Dendritic cell treated with granulocyte-macrophage colony-stimulating factor and Interleukin-4, amounts not matched to agents 40 ng/mL and 50 ng/mL, for 4 days (primary cell): ENCODE measurements at regions not wholly inside any gene's neighbourhood (a gene's known extent, or its start where the extent isn't known, plus 50 kb on each side); places are given as distances from the start of the nearest gene placed in this dataset.

Source experiments
- H3K27ac Mint-ChIP-seq: one replicate; pipeline ENCODE4 v1.8.0; 2022; ENCODE audit warnings: mild to moderate bottlenecking, mixed read lengths
- H3K27me3 Mint-ChIP-seq: one replicate; pipeline ENCODE4 v1.8.0; 2022; ENCODE audit warnings: mild to moderate bottlenecking, mixed read lengths
- H3K36me3 Mint-ChIP-seq: one replicate; pipeline ENCODE4 v1.8.0; 2022; ENCODE audit warnings: low read depth, mixed read lengths
- H3K4me1 Mint-ChIP-seq: one replicate; pipeline ENCODE4 v1.8.0; 2022; ENCODE audit warnings: low read depth, mixed read lengths
- H3K4me3 Mint-ChIP-seq: one replicate; pipeline ENCODE4 v1.8.0; 2022; ENCODE audit warnings: mild to moderate bottlenecking, moderate library complexity, mixed read lengths
- H3K9me3 Mint-ChIP-seq: one replicate; pipeline ENCODE4 v1.8.0; 2022; ENCODE audit warnings: mixed read lengths
- intact Hi-C: fragments of 100-400 bp; cut with micrococcal nuclease; formaldehyde crosslinking; loops from one replicate; pipeline ENCODE4 v1.15.0; 2022

DNA sequence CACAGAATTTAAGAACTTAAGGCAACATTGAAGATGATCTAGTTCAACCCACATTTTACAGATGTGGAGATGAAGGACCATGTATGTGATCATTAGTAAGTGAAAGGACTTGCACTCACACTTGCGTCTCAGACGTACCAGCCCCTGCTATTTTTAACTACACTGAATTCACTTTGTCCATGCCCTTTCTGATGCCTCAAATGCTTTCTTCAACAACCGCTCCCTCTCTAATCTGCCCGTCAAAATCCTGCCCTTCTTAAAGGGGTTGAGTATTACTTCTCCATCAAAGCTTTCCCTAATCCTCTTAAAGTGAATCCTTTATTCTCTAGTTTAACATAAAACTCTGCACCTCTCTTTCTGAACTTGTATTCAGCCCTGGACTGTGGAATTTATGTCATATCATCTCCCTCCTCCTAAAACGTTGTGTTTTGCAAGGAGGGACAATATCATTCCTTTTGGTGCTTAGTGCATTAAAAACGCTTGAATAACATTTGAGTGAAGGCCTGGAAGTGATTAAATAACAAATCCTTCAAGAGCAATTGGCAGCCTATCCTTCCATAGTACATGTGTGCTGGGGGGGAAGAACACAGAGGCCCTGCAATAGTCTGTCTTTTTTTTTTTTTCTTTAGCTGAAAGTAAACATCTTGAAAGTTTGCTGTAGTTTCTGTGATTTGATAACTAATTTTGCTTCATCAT is 493.3 kb downstream of the LMO7 start:
- Mint-ChIP-seq H3K4me3 (no peak overlapping the region), H3K4me1 (no peaks in the 10 kb centered on the region), H3K36me3 (no peaks in the 10 kb centered on the region), H3K9me3 (peaks cover 22% of the 10 kb centered on the region), H3K27me3 (no peaks in the 10 kb centered on the region), H3K27ac (no peak overlapping the region)
- intact Hi-C loops: no loop called here

DNA sequence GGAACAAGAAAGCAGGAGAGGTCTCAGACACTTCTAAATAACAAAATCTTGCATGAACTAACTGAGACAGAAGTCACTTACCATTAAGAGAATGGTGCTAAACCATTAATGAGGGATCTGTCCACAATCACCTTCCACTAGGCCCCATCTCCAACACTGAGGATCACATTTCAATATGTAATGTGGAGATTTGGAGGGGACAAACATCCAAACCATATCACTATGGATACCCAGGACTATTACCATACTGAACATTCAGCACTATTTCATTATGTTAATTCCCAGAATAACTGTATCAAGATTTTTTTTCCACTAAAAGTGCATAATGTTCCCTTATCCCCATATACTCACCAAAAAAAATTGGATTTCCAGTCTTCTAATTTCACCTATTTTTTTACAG is 491.8 kb downstream of the LMO7 start:
- intact Hi-C loops: no loop called here
- no peaks in the 10 kb centered on the region for H3K27me3 Mint-ChIP-seq
- H3K27ac Mint-ChIP-seq: no peak overlapping the region
- no peaks in the 10 kb centered on the region for H3K36me3 Mint-ChIP-seq
- no peaks in the 10 kb centered on the region for H3K4me1 Mint-ChIP-seq
- no peak overlapping the region for H3K4me3 Mint-ChIP-seq
- peaks cover 37% of the 10 kb centered on the region for H3K9me3 Mint-ChIP-seq

DNA sequence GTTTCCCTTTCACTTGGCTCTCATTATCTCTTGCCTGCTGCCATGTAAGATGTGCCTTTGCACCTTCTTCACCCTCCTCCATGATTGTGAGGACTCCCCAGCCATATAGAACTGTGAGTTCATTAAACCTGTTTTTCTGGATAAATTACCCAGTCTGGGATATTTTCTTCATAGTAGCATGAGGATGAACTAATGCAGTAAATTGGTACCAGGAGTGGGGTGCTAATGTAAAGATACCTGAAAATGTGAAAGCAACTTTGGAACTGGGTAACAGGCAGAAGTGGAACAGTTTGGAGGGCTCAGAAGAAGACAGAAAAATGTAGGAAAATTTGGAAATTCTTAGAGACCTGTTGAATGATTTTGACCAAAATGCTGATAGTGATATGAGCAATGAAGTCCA is 487.4 kb downstream of the LMO7 start:
- Mint-ChIP-seq H3K27me3 (no peaks in the 10 kb centered on the region), H3K4me3 (no peak overlapping the region), H3K27ac (no peak overlapping the region), H3K4me1 (no peaks in the 10 kb centered on the region), H3K9me3 (peaks cover 65% of the 10 kb centered on the region), H3K36me3 (no peaks in the 10 kb centered on the region)
- intact Hi-C loops: no loop called here

DNA sequence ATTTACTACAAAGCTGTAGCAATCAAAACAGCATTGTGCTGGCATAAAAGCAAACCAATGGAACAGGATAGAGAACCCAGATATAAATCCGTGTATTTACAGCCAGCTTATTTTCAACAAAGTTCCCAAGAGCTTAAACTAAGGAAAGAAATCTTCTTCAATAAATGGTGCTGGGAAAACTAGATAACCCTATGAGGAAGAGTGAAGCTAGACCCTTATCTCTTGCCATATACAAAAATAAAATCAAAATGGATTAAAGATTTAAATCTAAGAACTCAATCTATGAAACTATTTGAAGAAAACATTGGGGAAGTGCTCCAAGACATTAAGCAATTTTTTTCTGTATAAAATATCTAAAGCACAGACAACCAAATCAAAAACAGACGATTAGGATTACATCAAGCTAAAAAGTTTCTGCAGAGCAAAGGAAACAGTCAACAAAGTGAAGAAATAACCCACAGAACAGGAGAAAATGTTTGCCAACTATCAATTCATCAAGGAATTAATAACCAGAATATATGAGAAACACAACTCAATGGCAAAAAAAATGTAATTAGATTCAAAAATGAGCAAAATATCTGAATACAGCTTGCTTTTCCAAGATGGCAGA is 480.7 kb downstream of the LMO7 start:
- intact Hi-C loops: no loop called here
- H3K36me3 Mint-ChIP-seq: no peaks in the 10 kb centered on the region
- no peak overlapping the region for H3K27ac Mint-ChIP-seq
- no peaks in the 10 kb centered on the region for H3K27me3 Mint-ChIP-seq
- H3K4me3 Mint-ChIP-seq: no peak overlapping the region
- H3K4me1 Mint-ChIP-seq: no peaks in the 10 kb centered on the region
- H3K9me3 Mint-ChIP-seq: peaks cover 60% of the 10 kb centered on the region

DNA sequence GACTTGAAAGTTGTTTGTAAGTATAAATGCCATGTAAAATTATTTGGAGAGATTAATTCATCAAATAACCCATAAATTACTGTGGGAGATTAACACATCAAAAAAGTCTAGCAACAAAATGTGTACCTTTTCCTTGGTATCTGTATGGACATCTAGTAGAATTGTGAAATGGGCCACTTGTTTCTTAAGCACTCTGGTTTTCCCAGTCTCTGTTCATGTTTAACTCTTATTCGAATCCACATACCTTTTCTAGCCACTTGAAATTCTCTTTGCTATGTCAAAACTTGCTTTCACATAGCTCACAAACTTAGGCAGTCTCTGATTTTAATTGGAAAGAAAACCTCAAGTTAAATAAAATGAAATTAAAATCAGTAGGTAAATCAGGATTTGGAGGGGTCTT is 470.6 kb downstream of the LMO7 start:
- intact Hi-C loops: no loop called here
- Mint-ChIP-seq H3K27ac (no peak overlapping the region), H3K9me3 (peaks cover 26% of the 10 kb centered on the region), H3K4me1 (no peaks in the 10 kb centered on the region), H3K36me3 (no peaks in the 10 kb centered on the region), H3K27me3 (no peaks in the 10 kb centered on the region), H3K4me3 (no peak overlapping the region)

DNA sequence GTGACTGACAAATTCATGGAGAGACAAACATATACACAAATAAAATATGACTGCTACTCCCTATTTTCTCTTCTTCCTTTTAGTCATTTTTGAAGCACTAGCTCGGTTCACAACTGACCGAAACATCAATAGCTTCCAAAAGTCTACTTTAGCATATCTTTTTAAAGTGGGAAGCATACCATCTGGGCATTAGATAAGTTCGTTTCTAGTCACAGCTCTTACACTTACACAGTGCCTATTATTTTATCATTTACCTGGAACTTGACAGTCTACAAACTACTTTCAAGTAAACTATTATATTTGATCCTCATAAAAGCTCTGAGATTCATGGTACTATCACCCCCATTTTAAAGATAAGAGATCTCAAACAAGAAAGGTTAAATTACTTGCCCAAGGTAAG is 458.5 kb downstream of the LMO7 start:
- Mint-ChIP-seq H3K9me3 (peaks cover 16% of the 10 kb centered on the region), H3K27ac (no peak overlapping the region), H3K4me3 (no peak overlapping the region), H3K36me3 (no peaks in the 10 kb centered on the region), H3K27me3 (no peaks in the 10 kb centered on the region), H3K4me1 (no peaks in the 10 kb centered on the region)
- intact Hi-C loops: no loop called here

DNA sequence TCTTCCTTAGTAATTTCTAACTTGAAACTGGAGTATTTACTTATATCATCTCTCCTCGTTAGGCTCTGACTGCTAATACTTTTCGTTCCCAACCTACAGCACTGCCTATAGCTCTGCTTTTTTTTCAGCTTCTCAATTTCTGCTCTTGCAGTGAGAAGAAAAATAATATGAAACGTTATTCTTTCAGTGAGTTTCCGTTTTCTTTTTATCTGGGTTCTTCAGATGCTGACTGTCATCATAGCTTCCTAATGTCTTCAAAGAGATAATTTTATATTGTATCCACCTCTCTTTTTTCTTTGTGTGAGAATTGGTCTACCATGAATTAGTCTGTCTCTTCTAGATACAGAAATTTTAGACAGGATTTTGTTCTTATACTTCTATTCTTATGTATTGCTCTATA is 454.9 kb downstream of the LMO7 start:
- H3K27me3 Mint-ChIP-seq: no peaks in the 10 kb centered on the region
- intact Hi-C loops: no loop called here
- H3K4me3 Mint-ChIP-seq: no peak overlapping the region
- H3K36me3 Mint-ChIP-seq: no peaks in the 10 kb centered on the region
- peaks cover 43% of the 10 kb centered on the region for H3K9me3 Mint-ChIP-seq
- no peaks in the 10 kb centered on the region for H3K4me1 Mint-ChIP-seq
- no peak overlapping the region for H3K27ac Mint-ChIP-seq

DNA sequence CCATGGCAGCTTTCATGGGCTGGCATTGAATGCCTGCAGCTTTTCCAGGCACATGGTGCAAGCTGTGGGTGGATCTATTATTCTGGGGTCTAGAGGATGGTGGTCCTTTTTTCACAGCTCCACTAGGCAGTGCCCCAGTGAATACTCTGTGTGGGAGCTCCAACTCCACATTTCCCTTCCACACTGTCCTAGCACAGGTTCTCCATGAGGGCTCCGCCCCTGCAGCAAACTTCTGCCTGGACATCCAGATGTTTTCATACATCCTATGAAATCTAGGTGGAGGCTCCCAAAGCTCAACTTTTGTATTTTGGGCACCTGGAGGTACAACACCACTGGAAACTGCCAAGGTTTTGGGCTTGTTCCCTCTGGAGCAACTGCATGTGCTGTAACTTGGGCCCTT is 450.6 kb downstream of the LMO7 start:
- no peak overlapping the region for H3K27ac Mint-ChIP-seq
- intact Hi-C loops: no loop called here

DNA sequence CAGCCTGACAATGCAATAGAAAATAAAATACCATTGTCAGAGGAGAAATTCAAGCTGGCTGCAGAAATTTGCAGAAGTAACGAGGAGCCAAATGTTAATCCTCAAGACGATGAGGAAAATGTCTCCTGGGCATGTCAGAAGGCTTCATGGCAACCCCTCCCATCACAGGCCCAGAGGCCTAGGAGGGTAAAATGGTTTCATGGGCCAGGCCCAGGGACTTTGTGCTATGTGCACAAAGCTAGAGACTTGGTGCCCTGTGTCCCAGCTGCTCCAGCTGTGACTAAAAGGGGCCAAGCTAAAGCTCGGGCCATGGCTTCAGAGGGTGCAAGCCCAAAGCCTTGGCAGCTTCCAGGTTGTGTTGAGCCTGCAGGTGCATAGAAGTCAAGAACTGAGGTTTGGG is 431.7 kb downstream of the LMO7 start:
- Mint-ChIP-seq H3K4me1 (no peaks in the 10 kb centered on the region), H3K9me3 (peaks cover 48% of the 10 kb centered on the region), H3K27ac (no peak overlapping the region), H3K27me3 (no peaks in the 10 kb centered on the region), H3K4me3 (no peak overlapping the region), H3K36me3 (no peaks in the 10 kb centered on the region)
- intact Hi-C loops: no loop called here

More for the DNA sequence above, 450.6 kb downstream of the LMO7 start:
- no peaks in the 10 kb centered on the region for H3K27me3 Mint-ChIP-seq
- no peaks in the 10 kb centered on the region for H3K4me1 Mint-ChIP-seq
- H3K9me3 Mint-ChIP-seq: peaks cover 41% of the 10 kb centered on the region
- no peaks in the 10 kb centered on the region for H3K36me3 Mint-ChIP-seq
- H3K4me3 Mint-ChIP-seq: no peak overlapping the region

DNA sequence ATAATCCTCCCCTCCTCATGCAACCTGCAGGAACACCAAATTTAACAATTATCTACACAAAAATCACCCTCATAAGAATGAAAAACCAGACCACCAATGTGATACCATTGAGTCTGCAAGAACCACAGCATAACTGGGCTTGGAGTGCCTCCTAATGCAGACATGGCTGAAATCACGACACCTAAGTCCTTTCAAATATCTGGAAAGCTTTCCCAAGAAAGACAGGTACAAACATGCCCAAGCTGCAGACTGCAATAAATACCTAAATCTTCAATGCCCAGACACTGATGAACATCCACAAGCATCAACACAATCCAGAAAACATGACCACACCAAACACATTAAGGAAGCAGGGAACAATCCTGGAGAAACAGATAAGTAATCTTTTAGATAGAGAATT is 417.1 kb downstream of the LMO7 start:
- no peaks in the 10 kb centered on the region for H3K4me1 Mint-ChIP-seq
- H3K4me3 Mint-ChIP-seq: no peak overlapping the region
- H3K9me3 Mint-ChIP-seq: peaks cover 9% of the 10 kb centered on the region
- no peaks in the 10 kb centered on the region for H3K27me3 Mint-ChIP-seq
- H3K27ac Mint-ChIP-seq: no peak overlapping the region
- no peaks in the 10 kb centered on the region for H3K36me3 Mint-ChIP-seq
- intact Hi-C loops: no loop called here

DNA sequence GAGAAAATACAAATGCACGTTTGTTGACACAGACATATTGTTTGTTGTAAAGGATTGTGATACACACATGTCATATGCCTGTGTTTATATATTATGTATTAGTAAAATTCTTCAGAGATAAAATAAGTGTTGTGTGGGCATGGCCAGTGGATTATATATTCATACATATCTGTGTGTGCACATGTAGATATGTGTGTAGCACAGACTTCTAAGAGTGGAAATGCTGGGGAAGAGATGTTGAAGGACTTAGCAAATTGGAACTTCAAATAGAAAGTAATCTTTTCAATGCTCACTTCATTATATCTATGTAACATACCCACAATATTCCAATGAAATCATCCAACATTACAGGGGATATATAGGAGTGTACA is 413.2 kb downstream of the LMO7 start:
- Mint-ChIP-seq H3K27me3 (no peaks in the 10 kb centered on the region), H3K36me3 (no peaks in the 10 kb centered on the region), H3K9me3 (peaks cover 9% of the 10 kb centered on the region), H3K4me1 (no peaks in the 10 kb centered on the region), H3K4me3 (no peak overlapping the region), H3K27ac (no peak overlapping the region)
- intact Hi-C loops: no loop called here

DNA sequence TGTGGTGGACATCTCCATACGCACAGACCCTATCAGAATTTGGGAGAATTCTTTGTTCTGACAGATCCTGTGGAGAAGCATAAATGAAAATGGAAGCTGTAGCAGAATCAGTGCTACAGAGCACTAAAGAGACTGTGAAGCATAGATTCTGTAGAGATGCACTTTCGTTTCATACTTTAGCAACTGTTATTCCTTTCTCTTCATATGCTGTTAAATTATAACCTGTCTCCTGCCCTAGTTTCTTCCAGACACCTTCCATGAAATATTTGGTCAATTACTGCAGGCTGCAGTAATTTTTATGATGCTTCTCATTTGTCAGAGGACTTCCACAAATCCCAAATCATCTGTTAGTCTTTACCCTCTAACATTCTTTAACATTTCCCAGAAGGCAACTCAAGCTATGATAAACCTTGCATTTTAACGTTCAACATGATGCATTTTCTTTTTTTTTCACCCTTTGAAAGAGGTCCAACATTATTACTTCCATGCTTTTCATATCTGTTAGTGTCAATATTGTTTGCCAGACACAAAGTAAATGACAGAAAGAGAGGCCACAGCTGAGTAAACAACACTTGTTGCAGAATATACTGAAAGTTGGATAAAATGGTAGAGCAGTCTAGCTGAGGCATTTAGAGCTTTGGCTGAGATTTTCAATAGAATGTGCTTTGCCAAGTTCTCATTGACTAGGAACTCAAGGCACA is 412.7 kb downstream of the LMO7 start:
- H3K36me3 Mint-ChIP-seq: no peaks in the 10 kb centered on the region
- intact Hi-C loops: no loop called here
- peaks cover 9% of the 10 kb centered on the region for H3K9me3 Mint-ChIP-seq
- no peak overlapping the region for H3K27ac Mint-ChIP-seq
- no peaks in the 10 kb centered on the region for H3K4me1 Mint-ChIP-seq
- H3K4me3 Mint-ChIP-seq: no peak overlapping the region
- H3K27me3 Mint-ChIP-seq: no peaks in the 10 kb centered on the region

DNA sequence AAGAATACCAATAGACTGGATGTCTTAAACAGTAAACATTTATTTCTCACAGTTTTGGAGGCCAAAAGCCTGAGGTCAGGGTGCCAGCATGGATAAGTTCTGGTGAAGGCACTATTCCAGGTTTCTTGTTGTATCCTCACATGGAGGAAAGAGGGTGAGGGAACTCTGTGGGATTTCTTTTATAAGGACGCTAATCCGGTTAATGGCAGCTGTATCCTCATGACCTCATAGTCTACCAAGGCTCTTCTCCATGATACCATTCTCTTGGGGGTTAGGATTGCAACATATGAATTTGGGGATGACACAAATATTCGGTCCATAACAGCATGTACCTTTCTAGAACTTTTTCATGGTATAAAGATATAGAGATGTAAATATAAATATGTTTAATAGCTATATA is 412.0 kb downstream of the LMO7 start:
- no peaks in the 10 kb centered on the region for H3K4me1 Mint-ChIP-seq
- H3K4me3 Mint-ChIP-seq: no peak overlapping the region
- H3K27ac Mint-ChIP-seq: no peak overlapping the region
- intact Hi-C loops: no loop called here
- peaks cover 3% of the 10 kb centered on the region for H3K9me3 Mint-ChIP-seq
- H3K36me3 Mint-ChIP-seq: no peaks in the 10 kb centered on the region
- no peaks in the 10 kb centered on the region for H3K27me3 Mint-ChIP-seq

DNA sequence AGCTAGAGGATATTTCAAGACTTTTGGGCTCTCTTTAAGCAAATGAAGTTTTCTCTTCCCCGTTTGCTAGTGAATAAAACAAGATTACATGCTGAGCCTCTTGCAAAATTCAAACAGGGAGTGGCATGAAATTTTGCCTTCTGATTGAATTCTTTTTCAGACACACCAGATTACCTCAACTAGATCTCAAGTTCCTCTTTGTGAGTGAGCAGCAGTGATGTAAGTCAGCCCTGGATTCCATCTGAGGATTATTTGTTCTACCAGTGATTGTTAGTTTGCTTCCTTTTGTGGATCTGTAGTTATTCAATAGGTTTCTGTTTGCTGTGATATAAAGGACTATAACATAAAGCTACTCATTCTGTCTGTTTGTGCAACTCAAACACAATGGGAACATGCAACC is 407.7 kb downstream of the LMO7 start:
- no peak overlapping the region for H3K4me3 Mint-ChIP-seq
- H3K27ac Mint-ChIP-seq: no peak overlapping the region
- H3K4me1 Mint-ChIP-seq: no peaks in the 10 kb centered on the region
- intact Hi-C loops: no loop called here
- H3K27me3 Mint-ChIP-seq: no peaks in the 10 kb centered on the region
- H3K9me3 Mint-ChIP-seq: no peaks in the 10 kb centered on the region
- no peaks in the 10 kb centered on the region for H3K36me3 Mint-ChIP-seq
